Keratinocyte (primary cell): ENCODE measurements at regions not wholly inside any gene's neighbourhood (a gene's known extent, or its start where the extent isn't known, plus 50 kb on each side); places are given as distances from the start of the nearest gene placed in this dataset.

Experiments
- EZH2 ChIP-seq: IDR thresholded peaks from one replicate; pipeline ENCODE4 v1.6.1; 2012; ENCODE audit warnings: inconsistent platforms, mild to moderate bottlenecking, low read length, moderate library complexity
- TF ChIP-seq, protein P1 (sequence below), 3 experiments: IDR thresholded peaks in 1 of 3; conservative IDR thresholded peaks in 1 of 3; optimal IDR thresholded peaks in 1 of 3; 2 replicates in 2 of 3; 3 replicates in 1 of 3; pipeline versions ENCODE3 to v1.5.1; 2011; ENCODE audit warnings: low read length in 3 of 3, mild to moderate bottlenecking in 3 of 3, moderate library complexity in 2 of 3, control low read depth in 1 of 3, inconsistent platforms in 1 of 3; ENCODE audit not compliant: insufficient read depth in 2 of 3; ENCODE audit errors: extremely low read depth in 1 of 3

DNA sequence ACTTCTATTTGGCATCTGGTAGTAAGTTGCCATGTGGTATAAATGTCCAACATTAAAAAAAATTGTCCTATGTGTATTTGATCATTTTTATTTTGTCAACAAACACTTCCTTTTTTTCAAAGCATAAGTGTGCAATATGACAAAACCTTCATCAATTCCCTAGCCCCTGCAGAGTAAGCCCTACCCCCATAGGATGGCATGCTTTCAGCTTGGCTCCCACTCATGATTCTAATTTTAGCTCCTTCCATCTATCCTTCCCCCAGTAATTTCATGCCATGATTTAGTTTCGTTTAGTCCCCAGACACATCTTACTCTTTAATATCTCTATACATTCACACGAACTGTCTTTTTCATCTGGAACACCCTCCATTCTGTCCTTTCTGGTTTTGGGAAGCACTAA lies 250.6 kb upstream of the RAG2 start:
- no peak for TF ChIP-seq EZH2
- TF ChIP-seq, protein P1, sequence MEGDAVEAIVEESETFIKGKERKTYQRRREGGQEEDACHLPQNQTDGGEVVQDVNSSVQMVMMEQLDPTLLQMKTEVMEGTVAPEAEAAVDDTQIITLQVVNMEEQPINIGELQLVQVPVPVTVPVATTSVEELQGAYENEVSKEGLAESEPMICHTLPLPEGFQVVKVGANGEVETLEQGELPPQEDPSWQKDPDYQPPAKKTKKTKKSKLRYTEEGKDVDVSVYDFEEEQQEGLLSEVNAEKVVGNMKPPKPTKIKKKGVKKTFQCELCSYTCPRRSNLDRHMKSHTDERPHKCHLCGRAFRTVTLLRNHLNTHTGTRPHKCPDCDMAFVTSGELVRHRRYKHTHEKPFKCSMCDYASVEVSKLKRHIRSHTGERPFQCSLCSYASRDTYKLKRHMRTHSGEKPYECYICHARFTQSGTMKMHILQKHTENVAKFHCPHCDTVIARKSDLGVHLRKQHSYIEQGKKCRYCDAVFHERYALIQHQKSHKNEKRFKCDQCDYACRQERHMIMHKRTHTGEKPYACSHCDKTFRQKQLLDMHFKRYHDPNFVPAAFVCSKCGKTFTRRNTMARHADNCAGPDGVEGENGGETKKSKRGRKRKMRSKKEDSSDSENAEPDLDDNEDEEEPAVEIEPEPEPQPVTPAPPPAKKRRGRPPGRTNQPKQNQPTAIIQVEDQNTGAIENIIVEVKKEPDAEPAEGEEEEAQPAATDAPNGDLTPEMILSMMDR (optimal IDR thresholded peaks at IDR 0.05 in 1 of 3, IDR thresholded peaks at IDR 0.05 in 1 of 3, conservative IDR thresholded peaks at IDR 0.05 in 1 of 3; ENCODE audit: extremely low read depth in 1 of 3, insufficient read depth in 2 of 3, low read length in 3 of 3), result no peak
